Kidney (tissue), 13 donors: ENCODE measurements at regions not wholly inside any gene's neighbourhood (a gene's known extent, or its start where the extent isn't known, plus 50 kb on each side); places are given as distances from the start of the nearest gene placed in this dataset.

Source experiments
- DNase-seq, 5 donors: peaks; one replicate each; pipeline ENCODE4 v3.0.0-alpha.2; 2013 to 2020
- FAIRE-seq: peaks from 2 replicates; lab custom pipeline; 2012; peaks lifted over from hg19 to GRCh38; lab: Jason Lieb, UNC
- H3K27ac ChIP-seq, 2 donors: one replicate each; pipeline ENCODE4 v1.7.0; 2013; ENCODE audit warnings: low read depth in 2 of 2, low read length in 2 of 2, inconsistent platforms in 1 of 2
- H3K27me3 ChIP-seq: one replicate; pipeline ENCODE4 v1.7.1; 2013; ENCODE audit warnings: low read length, inconsistent platforms; ENCODE audit not compliant: control insufficient read depth, insufficient read depth
- H3K36me3 ChIP-seq, 3 donors: one replicate each; pipeline versions ENCODE4 v1.7.0 to v1.7.1; 2013; ENCODE audit warnings: low read length in 3 of 3, control low read depth in 1 of 3, inconsistent platforms in 1 of 3; ENCODE audit not compliant: insufficient read depth in 3 of 3, control insufficient read depth in 2 of 3
- H3K4me1 ChIP-seq, 3 donors: one replicate each; pipeline versions ENCODE4 v1.7.0 to v1.7.1; 2013; ENCODE audit warnings: low read length in 3 of 3, inconsistent platforms in 1 of 3, low read depth in 1 of 3; ENCODE audit not compliant: control insufficient read depth in 2 of 3, insufficient read depth in 2 of 3
- H3K4me3 ChIP-seq, 3 donors: one replicate each; pipeline versions ENCODE4 v1.7.0 to v1.8.1; 2013; ENCODE audit warnings: low read length in 3 of 3, control low read depth in 1 of 3, inconsistent platforms in 1 of 3
- H3K9ac ChIP-seq, 3 donors: one replicate each; pipeline versions ENCODE4 v1.7.0 to v1.7.1; 2013; ENCODE audit warnings: low read length in 3 of 3, control low read depth in 1 of 3, inconsistent platforms in 1 of 3
- H3K9me3 ChIP-seq, 3 donors: one replicate each; pipeline versions ENCODE4 v1.7.0 to v1.7.1; 2013; ENCODE audit warnings: low read length in 3 of 3, control low read depth in 1 of 3, inconsistent platforms in 1 of 3; ENCODE audit not compliant: control insufficient read depth in 2 of 3, insufficient read depth in 1 of 3
- CTCF ChIP-seq: IDR thresholded peaks from 3 replicates; pipeline ENCODE4 v1.5.1; 2012; ENCODE audit warnings: mild to moderate bottlenecking, moderate library complexity, borderline replicate concordance; ENCODE audit not compliant: insufficient read depth; ENCODE audit errors: extremely low read depth
- intact Hi-C: fragments of 100-400 bp; cut with DNase I; formaldehyde crosslinking; loops from one replicate; pipeline ENCODE4 v1.11.1; 2022
- donor health status: control.
- donor health status: control.
- donor health status: control.
- donor health status: control.
- donor health status: control.
- donor health status: DM: yes; HTN: yes; CAD: no.
- donor health status: Normal renal cell carcinoma (clear cell type).

GRCh38 chr1:167149793-167150491 lies 56.1 kb downstream of the STYXL2 start:
- H3K27me3 ChIP-seq = no peaks in the 10 kb centered on the region
- H3K36me3 ChIP-seq = no peaks in the 10 kb centered on the region
- no peak overlapping the region for H3K9ac ChIP-seq
- no peak for TF ChIP-seq CTCF
- H3K9me3 ChIP-seq = peaks cover 0 to 6% (median 0%) of the 10 kb centered on the region in 3 donors
- FAIRE-seq = no peak
- no peak for DNase-seq
- H3K4me1 ChIP-seq = no peaks in the 10 kb centered on the region
- intact Hi-C loops = no loop called here
- H3K27ac ChIP-seq = no peak overlapping the region
- no peak overlapping the region for H3K4me3 ChIP-seq

- H3K36me3 ChIP-seq = no peaks in the 10 kb centered on the region
- H3K27ac ChIP-seq = no peak overlapping the region
- peaks cover 0 to 6% (median 0%) of the 10 kb centered on the region in 3 donors for H3K9me3 ChIP-seq
- intact Hi-C loops = no loop called here
- no peaks in the 10 kb centered on the region for H3K27me3 ChIP-seq
- no peak for FAIRE-seq
- no peaks in the 10 kb centered on the region for H3K4me1 ChIP-seq
- no peak overlapping the region for H3K9ac ChIP-seq
- DNase-seq = no peak
- no peak overlapping the region for H3K4me3 ChIP-seq
- TF ChIP-seq CTCF = no peak
Measured at GRCh38 chr1:167150492-167150833, 56.6 kb downstream of the STYXL2 start.

GRCh38 chr1:167152192-167152876 lies 58.5 kb downstream of the STYXL2 start:
- intact Hi-C loops = no loop called here
- Histone ChIP-seq H3K27ac (no peak overlapping the region), H3K9ac (no peak overlapping the region), H3K36me3 (no peaks in the 10 kb centered on the region), H3K4me1 (no peaks in the 10 kb centered on the region), H3K9me3 (no peaks in the 10 kb centered on the region), H3K4me3 (no peak overlapping the region), H3K27me3 (no peaks in the 10 kb centered on the region)
- no peak for FAIRE-seq
- TF ChIP-seq CTCF = no peak
- DNase-seq = peak in 2 of 5 donors; percentile 25 to 35
